Parathyroid adenoma (tissue), 2 donors: ENCODE measurements at regions not wholly inside any gene's neighbourhood (a gene's known extent, or its start where the extent isn't known, plus 50 kb on each side); places are given as distances from the start of the nearest gene placed in this dataset.

ENCODE experiments used
- H2AFZ ChIP-seq: fragments of 300-600 bp; sonication (generic); one replicate; pipeline ENCODE4 v1.7.0; 2017; ENCODE audit warnings: antibody characterized with exemption, mild to moderate bottlenecking
- H3K27ac ChIP-seq: fragments of 300-600 bp; sonication (generic); one replicate; pipeline ENCODE4 v1.7.0; 2017
- H3K27me3 ChIP-seq: fragments of 300-600 bp; sonication (generic); one replicate; pipeline ENCODE4 v1.7.0; 2017; ENCODE audit warnings: low read length; ENCODE audit not compliant: control insufficient read depth, insufficient read depth
- H3K36me3 ChIP-seq: fragments of 300-600 bp; sonication (generic); one replicate; pipeline ENCODE4 v1.7.0; 2017; ENCODE audit warnings: low read length; ENCODE audit not compliant: control insufficient read depth, insufficient read depth
- H3K4me1 ChIP-seq: fragments of 300-600 bp; sonication (generic); one replicate; pipeline ENCODE4 v1.7.0; 2017; ENCODE audit warnings: control low read depth
- H3K4me2 ChIP-seq: fragments of 300-600 bp; sonication (generic); one replicate; pipeline ENCODE4 v1.7.0; 2017; ENCODE audit warnings: low read length
- H3K4me3 ChIP-seq: fragments of 300-600 bp; sonication (generic); one replicate; pipeline ENCODE4 v1.7.0; 2017; ENCODE audit warnings: low read depth, low read length
- H3K79me2 ChIP-seq: fragments of 300-600 bp; sonication (generic); one replicate; pipeline ENCODE4 v1.7.0; 2017; ENCODE audit warnings: control low read depth
- H3K9ac ChIP-seq: fragments of 300-600 bp; sonication (generic); one replicate; pipeline ENCODE4 v1.7.0; 2017; ENCODE audit warnings: mild to moderate bottlenecking
- H3K9me3 ChIP-seq: fragments of 300-600 bp; sonication (generic); one replicate; pipeline ENCODE4 v1.7.0; 2017; ENCODE audit warnings: low read length; ENCODE audit not compliant: control insufficient read depth
- CTCF ChIP-seq: fragments of 300-600 bp; sonication (generic); IDR thresholded peaks from one replicate; pipeline ENCODE4 v1.7.0; 2017; ENCODE audit warnings: antibody characterized with exemption, mild to moderate bottlenecking
- donor health status: primary hyperparathyroidism.

- no peak for TF ChIP-seq CTCF
- Histone ChIP-seq H3K4me3 (no peak overlapping the region), H2AFZ (no peak overlapping the region), H3K36me3 (no peaks in the 10 kb centered on the region), H3K79me2 (no peaks in the 10 kb centered on the region), H3K27ac (no peak overlapping the region), H3K27me3 (no peaks in the 10 kb centered on the region), H3K4me2 (no peak overlapping the region), H3K9me3 (no peaks in the 10 kb centered on the region), H3K9ac (no peak overlapping the region), H3K4me1 (no peaks in the 10 kb centered on the region)
Measured at GRCh38 chr3:74054566-74054965, 429.8 kb upstream of the PDZRN3 start.

- Histone ChIP-seq H3K4me1 (no peaks in the 10 kb centered on the region), H3K4me2 (no peak overlapping the region), H3K27ac (no peak overlapping the region), H3K27me3 (no peaks in the 10 kb centered on the region), H3K9ac (no peak overlapping the region), H3K79me2 (no peaks in the 10 kb centered on the region), H3K4me3 (no peak overlapping the region), H3K9me3 (no peaks in the 10 kb centered on the region), H2AFZ (no peak overlapping the region), H3K36me3 (no peaks in the 10 kb centered on the region)
- TF ChIP-seq CTCF = no peak
Measured at GRCh38 chr3:74053970-74054516, 429.3 kb upstream of the PDZRN3 start.

GRCh38 chr3:74049444-74049843 is 424.7 kb upstream of the PDZRN3 start:
- Histone ChIP-seq H3K79me2 (no peaks in the 10 kb centered on the region), H3K36me3 (no peaks in the 10 kb centered on the region), H3K4me3 (no peak overlapping the region), H3K27ac (no peak overlapping the region), H3K27me3 (no peaks in the 10 kb centered on the region), H3K9me3 (no peaks in the 10 kb centered on the region), H2AFZ (no peak overlapping the region), H3K4me1 (no peaks in the 10 kb centered on the region), H3K4me2 (no peak overlapping the region), H3K9ac (no peak overlapping the region)
- TF ChIP-seq CTCF = no peak

GRCh38 chr3:74048699-74049098 is 424.0 kb upstream of the PDZRN3 start:
- no peak for TF ChIP-seq CTCF
- H3K27me3 ChIP-seq = no peaks in the 10 kb centered on the region
- no peak overlapping the region for H3K27ac ChIP-seq
- H3K79me2 ChIP-seq = no peaks in the 10 kb centered on the region
- no peak overlapping the region for H3K9ac ChIP-seq
- no peak overlapping the region for H3K4me2 ChIP-seq
- H3K9me3 ChIP-seq = no peaks in the 10 kb centered on the region
- H3K4me1 ChIP-seq = no peaks in the 10 kb centered on the region
- no peak overlapping the region for H3K4me3 ChIP-seq
- no peak overlapping the region for H2AFZ ChIP-seq
- no peaks in the 10 kb centered on the region for H3K36me3 ChIP-seq

GRCh38 chr3:74045000-74045399 is 420.3 kb upstream of the PDZRN3 start:
- Histone ChIP-seq H3K79me2 (no peaks in the 10 kb centered on the region), H3K27ac (no peak overlapping the region), H3K36me3 (no peaks in the 10 kb centered on the region), H3K9me3 (no peaks in the 10 kb centered on the region), H3K9ac (no peak overlapping the region), H3K27me3 (no peaks in the 10 kb centered on the region), H2AFZ (no peak overlapping the region), H3K4me3 (no peak overlapping the region), H3K4me2 (no peak overlapping the region), H3K4me1 (no peaks in the 10 kb centered on the region)
- no peak for TF ChIP-seq CTCF
